Retinal pigment epithelial cell (primary cell): ENCODE measurements at regions not wholly inside any gene's neighbourhood (a gene's known extent, or its start where the extent isn't known, plus 50 kb on each side); places are given as distances from the start of the nearest gene placed in this dataset.

Experiments
- DNase-seq: peaks from one replicate; pipeline ENCODE4 v3.0.0-alpha.2; 2010; ENCODE audit warnings: low read depth
- H3K4me3 ChIP-seq: 2 replicates; pipeline ENCODE4 v1.5.1; 2011; ENCODE audit warnings: mild to moderate bottlenecking, low read length, control low read depth, moderate library complexity
- CTCF ChIP-seq: conservative IDR thresholded peaks from 2 replicates; pipeline ENCODE4 v1.5.1; 2011; ENCODE audit warnings: low read depth, low read length, control low read depth, inconsistent platforms

- DNase-seq, result no peak
- TF ChIP-seq CTCF, result no peak
- H3K4me3 ChIP-seq, result no peak overlapping the region
Observed at GRCh38 chr12:47026291-47026690, 53.1 kb upstream of the PCED1B start.
